Ovary (tissue), 7 donors: ENCODE measurements at regions not wholly inside any gene's neighbourhood (a gene's known extent, or its start where the extent isn't known, plus 50 kb on each side); places are given as distances from the start of the nearest gene placed in this dataset.

Experiments used
- DNase-seq, 5 donors: peaks; one replicate each; pipeline ENCODE4 v3.0.0-alpha.2; 2019 to 2020
- H3K27ac ChIP-seq, 2 donors: fragments of 200-600 bp; one replicate each; pipeline versions ENCODE4 v1.5.1 to v1.8.0; 2019 to 2022
- H3K27me3 ChIP-seq: fragments of 200-600 bp; one replicate; pipeline ENCODE4 v1.8.0; 2022
- H3K36me3 ChIP-seq: fragments of 200-600 bp; sonication (generic); one replicate; pipeline ENCODE4 v1.5.1; 2019
- H3K4me1 ChIP-seq: one replicate; pipeline ENCODE4 v1.8.1; 2013; ENCODE audit warnings: mild to moderate bottlenecking, moderate library complexity; ENCODE audit not compliant: insufficient read depth
- H3K4me3 ChIP-seq: fragments of 200-600 bp; sonication (generic); one replicate; pipeline ENCODE4 v1.5.1; 2017
- H3K9me3 ChIP-seq, 2 donors: fragments of 200-600 bp in 1 of 2; sonication (generic) in 1 of 2; one replicate each; pipeline versions ENCODE4 v1.5.1 to v1.8.1; 2013 to 2019; ENCODE audit warnings: mild to moderate bottlenecking in 1 of 2, moderate library complexity in 1 of 2
- EP300 ChIP-seq: sonication (generic); formaldehyde crosslinking; IDR thresholded peaks from one replicate; pipeline ENCODE4 v1.6.1; 2017; ENCODE audit warnings: antibody characterized with exemption
- POLR2A ChIP-seq: fragments of 450-650 bp; IDR thresholded peaks from one replicate; pipeline ENCODE4 v1.6.1; 2017; ENCODE audit warnings: antibody characterized with exemption, mild to moderate bottlenecking, moderate library complexity
- WGBS, 3 donors: extraction: QIAGEN DNeasy Blood & Tissue Kit in 1 of 3; methylation state at CpG; one replicate each; pipeline versions ENCODE4 v1.1.5 to v1.1.7; 2013 to 2017; 5-methylcytosine and 5-hydroxymethylcytosine counted together
- intact Hi-C, 4 donors: fragments of 100-400 bp; cut with DNase I; formaldehyde crosslinking; loops; one replicate each; pipeline versions ENCODE4 v1.11.0 to v1.15.1; 2022 to 2023
- TF ChIP-seq, protein P1 (sequence below), 3 donors: fragments of 450-650 bp in 2 of 3; fragments of 200-600 bp in 1 of 3; IDR thresholded peaks; one replicate each; pipeline versions ENCODE4 v1.5.1 to v1.8.0; 2016 to 2022; ENCODE audit warnings: antibody characterized with exemption in 3 of 3, mild to moderate bottlenecking in 1 of 3
- donor health status: DM: no; HTN: no; CAD: no; lungs with moderate emphysema.
- donor health status: DM: no; HTN: no; CAD: no.
- donor health status: Bipolar disorder and iron deficiency.
- donor health status: DM: no; HTN: no; CAD: no.
- donor health status: DM: yes; HTN: yes; CAD: no.

DNA sequence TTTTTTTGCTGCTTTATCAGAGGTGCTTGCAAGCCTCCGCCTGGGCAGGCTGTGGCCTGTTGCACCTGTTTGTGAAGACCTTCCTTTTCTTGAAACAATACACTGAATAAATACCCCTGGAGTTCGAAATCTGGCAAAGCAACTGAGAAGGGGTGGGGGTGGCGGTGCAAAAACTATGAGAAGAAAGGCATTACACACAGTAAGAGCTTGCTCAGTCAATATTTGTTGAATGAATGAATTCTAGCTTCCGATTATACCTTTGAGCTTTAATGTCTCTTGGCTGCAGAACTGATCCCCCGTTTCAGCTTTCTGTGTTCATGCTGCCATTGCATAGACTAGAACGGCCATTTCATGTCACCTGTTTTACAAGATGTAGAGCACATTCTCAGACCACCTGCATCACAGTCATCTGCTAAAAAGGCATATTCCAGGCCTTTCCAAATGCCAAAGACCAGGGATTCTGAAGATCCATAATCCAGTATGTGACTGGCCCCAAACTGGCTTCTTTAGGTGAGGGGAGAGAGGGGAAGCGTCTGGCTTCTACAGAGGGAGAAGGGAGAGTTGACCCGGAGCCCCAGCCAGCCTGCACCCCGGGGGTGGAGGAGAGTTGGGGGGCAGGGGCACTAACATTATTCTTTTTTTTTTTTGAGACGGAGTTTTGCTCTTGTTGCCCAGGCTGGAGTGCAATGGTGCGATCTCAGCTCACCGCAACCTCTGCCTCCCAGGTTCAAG is 111.5 kb downstream of the ETS2 start:
- no peaks in the 10 kb centered on the region for H3K9me3 ChIP-seq
- WGBS, 3 donors, result 85 to 89% (median 89%) methylated on average over 11 to 12 of the region's 12 CpGs
- TF ChIP-seq, protein P1, sequence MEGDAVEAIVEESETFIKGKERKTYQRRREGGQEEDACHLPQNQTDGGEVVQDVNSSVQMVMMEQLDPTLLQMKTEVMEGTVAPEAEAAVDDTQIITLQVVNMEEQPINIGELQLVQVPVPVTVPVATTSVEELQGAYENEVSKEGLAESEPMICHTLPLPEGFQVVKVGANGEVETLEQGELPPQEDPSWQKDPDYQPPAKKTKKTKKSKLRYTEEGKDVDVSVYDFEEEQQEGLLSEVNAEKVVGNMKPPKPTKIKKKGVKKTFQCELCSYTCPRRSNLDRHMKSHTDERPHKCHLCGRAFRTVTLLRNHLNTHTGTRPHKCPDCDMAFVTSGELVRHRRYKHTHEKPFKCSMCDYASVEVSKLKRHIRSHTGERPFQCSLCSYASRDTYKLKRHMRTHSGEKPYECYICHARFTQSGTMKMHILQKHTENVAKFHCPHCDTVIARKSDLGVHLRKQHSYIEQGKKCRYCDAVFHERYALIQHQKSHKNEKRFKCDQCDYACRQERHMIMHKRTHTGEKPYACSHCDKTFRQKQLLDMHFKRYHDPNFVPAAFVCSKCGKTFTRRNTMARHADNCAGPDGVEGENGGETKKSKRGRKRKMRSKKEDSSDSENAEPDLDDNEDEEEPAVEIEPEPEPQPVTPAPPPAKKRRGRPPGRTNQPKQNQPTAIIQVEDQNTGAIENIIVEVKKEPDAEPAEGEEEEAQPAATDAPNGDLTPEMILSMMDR (IDR thresholded peaks at IDR 0.05), result no peak
- no peak for TF ChIP-seq POLR2A
- no peak for TF ChIP-seq EP300
- peak in 1 of 5 donors; percentile 14 for DNase-seq
- peaks cover 20% of the 10 kb centered on the region for H3K4me1 ChIP-seq
- H3K27ac ChIP-seq, result no peak overlapping the region
- no peak overlapping the region for H3K4me3 ChIP-seq
- intact Hi-C loops, result loop anchor here in 2 of 4 donors (5.0 to 10.0 kb wide), 4 partner anchors 92 to 208 kb away; partner anchors contain the start of gene ETS2 (in 1 of the 2)
- H3K27me3 ChIP-seq, result no peaks in the 10 kb centered on the region
- H3K36me3 ChIP-seq, result no peaks in the 10 kb centered on the region

DNA sequence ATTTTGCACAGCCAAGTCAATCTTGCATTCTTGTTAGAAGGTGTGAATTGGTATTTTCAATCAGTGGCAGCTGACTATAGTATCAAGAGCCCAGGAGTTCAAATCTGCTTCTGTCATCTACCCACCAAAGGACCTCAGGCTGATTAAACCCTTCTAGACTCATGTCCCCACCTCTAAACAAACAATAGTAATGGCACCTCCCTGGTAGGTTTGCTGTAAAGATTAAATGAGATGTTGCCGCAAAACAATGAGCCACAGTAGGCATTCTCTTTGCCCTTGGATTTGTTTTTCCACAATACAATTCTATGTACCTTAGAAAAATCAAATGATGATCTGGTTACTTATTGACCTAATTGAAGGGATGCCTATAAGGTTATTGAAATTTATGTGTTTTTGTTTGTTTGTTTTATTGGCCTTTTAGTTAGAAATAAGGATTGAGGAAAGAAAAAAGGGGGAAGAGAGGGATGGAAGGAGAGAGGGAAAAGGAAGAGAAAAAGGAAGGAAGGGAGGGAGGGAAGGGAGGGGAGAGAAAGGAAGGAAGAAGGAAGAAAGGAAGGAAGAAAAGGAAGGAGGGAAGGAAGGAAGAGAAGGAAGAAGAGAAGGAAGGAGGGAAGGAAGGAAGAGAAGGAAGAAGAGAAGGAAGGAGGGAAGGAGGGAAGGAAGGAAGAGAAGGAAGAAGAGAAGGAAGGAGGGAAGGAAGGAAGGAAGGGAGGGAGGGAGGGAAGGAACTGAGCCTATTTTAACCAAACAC is 110.7 kb downstream of the ETS2 start:
- DNase-seq, result peak in 1 of 5 donors; percentile 2
- Histone ChIP-seq H3K4me1 (peaks cover 20% of the 10 kb centered on the region), H3K27ac (no peak overlapping the region), H3K27me3 (no peaks in the 10 kb centered on the region), H3K9me3 (no peaks in the 10 kb centered on the region), H3K36me3 (no peaks in the 10 kb centered on the region), H3K4me3 (no peak overlapping the region)
- TF ChIP-seq, protein P1 (IDR thresholded peaks at IDR 0.05), result no peak
- TF ChIP-seq POLR2A (no peak), EP300 (no peak)
- intact Hi-C loops, result loop anchor here in 2 of 4 donors (5.0 to 10.0 kb wide), 4 partner anchors 92 to 208 kb away; partner anchors contain the start of gene ETS2 (in 1 of the 2)
- WGBS, 3 donors, result 98 to 99% (median 98%) methylated on average over 1 of the region's 1 CpG

DNA sequence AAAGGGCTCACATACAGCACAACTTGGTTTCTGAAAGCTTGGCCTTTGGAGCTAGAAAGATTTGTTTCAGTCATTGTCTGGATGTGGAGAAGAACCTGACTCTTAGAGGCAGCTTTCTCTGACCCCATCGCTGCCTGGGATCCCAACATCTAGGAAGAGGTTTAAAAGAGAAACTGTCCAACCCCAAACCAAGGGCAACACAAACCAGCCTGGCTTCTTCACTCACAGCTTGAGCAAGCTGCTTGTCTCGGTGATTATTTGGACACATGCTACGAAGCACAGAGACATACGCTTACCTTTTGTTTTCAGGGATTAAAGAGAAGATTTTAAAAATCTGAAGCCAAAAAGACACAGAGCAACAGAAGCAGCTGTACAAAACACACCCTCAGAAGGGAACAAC is 109.8 kb downstream of the ETS2 start:
- WGBS, 3 donors, result 79 to 83% (median 82%) methylated on average over 4 of the region's 4 CpGs
- Histone ChIP-seq H3K9me3 (no peaks in the 10 kb centered on the region), H3K36me3 (no peaks in the 10 kb centered on the region), H3K4me3 (no peak overlapping the region), H3K4me1 (peaks cover 19% of the 10 kb centered on the region), H3K27ac (peak overlapping the region; percentile 32 to 81), H3K27me3 (no peaks in the 10 kb centered on the region)
- DNase-seq, result peak in 1 of 5 donors; percentile 14
- intact Hi-C loops, result loop anchor here in 2 of 4 donors (5.0 to 10.0 kb wide), 4 partner anchors 91 to 209 kb away; partner anchors contain the start of gene ETS2 (in 1 of the 2)
- TF ChIP-seq, protein P1 (IDR thresholded peaks at IDR 0.05), result no peak
- no peak for TF ChIP-seq POLR2A
- TF ChIP-seq EP300, result no peak

DNA sequence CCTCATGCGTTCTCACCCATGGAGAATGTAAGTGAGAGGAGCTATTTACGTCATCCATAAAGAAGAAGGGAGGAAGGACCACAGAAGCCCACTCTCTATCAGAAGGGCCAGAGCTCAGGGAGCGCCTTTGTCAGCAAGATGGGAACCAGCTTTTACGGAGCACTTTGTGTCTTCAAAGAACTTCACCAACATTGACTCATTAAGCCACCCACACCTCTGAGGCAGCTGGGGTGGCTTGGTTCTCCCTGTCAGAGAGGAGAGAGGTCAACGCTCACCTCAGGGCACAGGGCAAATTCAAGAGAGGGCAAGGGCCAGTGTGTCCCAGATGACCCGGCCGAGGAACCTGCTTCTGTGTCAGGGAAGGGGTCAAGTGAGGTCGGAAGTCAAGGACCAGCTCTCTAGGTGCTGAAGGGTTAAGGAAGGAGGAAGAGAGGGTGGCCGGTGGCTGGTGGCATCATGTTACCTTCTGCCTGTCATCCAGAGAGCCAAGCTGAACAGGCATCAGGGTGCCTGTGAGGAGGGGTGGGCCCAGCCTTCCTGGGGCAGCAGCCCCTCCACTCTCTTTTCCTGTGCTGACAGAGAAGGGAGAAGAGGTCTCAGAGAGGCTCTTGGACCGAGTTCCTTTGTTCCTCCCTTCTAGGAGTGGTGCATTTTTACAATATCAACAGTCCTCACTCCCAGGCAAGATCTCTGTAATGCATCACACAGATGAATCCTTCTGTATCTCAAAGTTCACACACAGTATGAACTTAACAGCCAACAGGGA is 109.0 kb downstream of the ETS2 start:
- intact Hi-C loops, result loop anchor here in 3 of 4 donors (5.0 to 10.0 kb wide), 4 partner anchors 90 to 210 kb away; partner anchors contain the start of gene ETS2 (in 2 of the 3)
- DNase-seq, result peak; percentile 44 to 63 (median 55)
- Histone ChIP-seq H3K9me3 (no peaks in the 10 kb centered on the region), H3K27ac (peak overlapping the region; percentile 74 to 81), H3K27me3 (no peaks in the 10 kb centered on the region), H3K36me3 (no peaks in the 10 kb centered on the region), H3K4me3 (no peak overlapping the region), H3K4me1 (peaks cover 17% of the 10 kb centered on the region)
- WGBS, 3 donors, result 27 to 44% (median 42%) methylated on average over 10 of the region's 10 CpGs
- TF ChIP-seq EP300, result no peak
- TF ChIP-seq, protein P1 (IDR thresholded peaks at IDR 0.05), result no peak
- no peak for TF ChIP-seq POLR2A
